Breast epithelium (tissue), 3 donors: ENCODE measurements at regions not wholly inside any gene's neighbourhood (a gene's known extent, or its start where the extent isn't known, plus 50 kb on each side); places are given as distances from the start of the nearest gene placed in this dataset.

Experiments used
- CTCF ChIP-seq, 3 donors: fragments of 450-650 bp; IDR thresholded peaks; one replicate each; pipeline ENCODE4 v1.5.1; 2016 to 2017; ENCODE audit warnings: antibody characterized with exemption in 3 of 3, mild to moderate bottlenecking in 3 of 3, moderate library complexity in 3 of 3
- POLR2A ChIP-seq: fragments of 450-650 bp; IDR thresholded peaks from one replicate; pipeline ENCODE4 v1.6.1; 2016; ENCODE audit warnings: antibody characterized with exemption, mild to moderate bottlenecking, moderate library complexity
- POLR2AphosphoS5 ChIP-seq, 3 donors: sonication (generic); formaldehyde crosslinking; IDR thresholded peaks; one replicate each; pipeline ENCODE4 v1.6.1; 2017; ENCODE audit warnings: antibody characterized with exemption in 3 of 3

- TF ChIP-seq CTCF (IDR thresholded peaks at IDR 0.05): no peak
- no peak for TF ChIP-seq POLR2A
- no peak for TF ChIP-seq POLR2AphosphoS5 (IDR thresholded peaks at IDR 0.05)
These were observed 219.3 kb downstream of the WDR11 start for GRCh38 chr10:121070275-121071070.
